Activated CD4-positive, alpha-beta memory T cell treated with anti-CD3 and anti-CD28 coated beads for 36 hours (primary cell): ENCODE measurements at regions not wholly inside any gene's neighbourhood (a gene's known extent, or its start where the extent isn't known, plus 50 kb on each side); places are given as distances from the start of the nearest gene placed in this dataset.

ENCODE experiments used
- CTCF ChIA-PET: fragments of 350-600 bp; sonication (Branson Sonifier 250); formaldehyde crosslinking; loops from one replicate; lab custom pipeline; 2021; ENCODE audit warnings: antibody characterized with exemption, inconsistent platforms; lab: Charles Lee
- POLR2A ChIA-PET: fragments of 350-600 bp; sonication (Branson Sonifier 250); formaldehyde crosslinking; loops from one replicate; lab custom pipeline; 2021; ENCODE audit warnings: antibody characterized with exemption; lab: Charles Lee
- DNase-seq: peaks from one replicate; pipeline ENCODE4 v3.0.0-alpha.2; 2020
- H3K27ac Mint-ChIP-seq: one replicate; pipeline ENCODE4 v1.8.0; 2021; ENCODE audit warnings: mixed read lengths
- H3K27me3 Mint-ChIP-seq: one replicate; pipeline ENCODE4 v1.8.0; 2021; ENCODE audit warnings: mixed read lengths
- H3K36me3 Mint-ChIP-seq: one replicate; pipeline ENCODE4 v1.8.0; 2021; ENCODE audit warnings: mixed read lengths
- H3K4me1 Mint-ChIP-seq: one replicate; pipeline ENCODE4 v1.8.0; 2021; ENCODE audit warnings: low read depth, mixed read lengths
- H3K4me3 Mint-ChIP-seq: one replicate; pipeline ENCODE4 v1.8.0; 2021; ENCODE audit warnings: mild to moderate bottlenecking, mixed read lengths
- H3K9me3 Mint-ChIP-seq: one replicate; pipeline ENCODE4 v1.8.0; 2021; ENCODE audit warnings: mixed read lengths
- intact Hi-C: fragments of 100-400 bp; cut with micrococcal nuclease; formaldehyde crosslinking; loops from one replicate; pipeline ENCODE4 v1.15.1; 2023

DNA sequence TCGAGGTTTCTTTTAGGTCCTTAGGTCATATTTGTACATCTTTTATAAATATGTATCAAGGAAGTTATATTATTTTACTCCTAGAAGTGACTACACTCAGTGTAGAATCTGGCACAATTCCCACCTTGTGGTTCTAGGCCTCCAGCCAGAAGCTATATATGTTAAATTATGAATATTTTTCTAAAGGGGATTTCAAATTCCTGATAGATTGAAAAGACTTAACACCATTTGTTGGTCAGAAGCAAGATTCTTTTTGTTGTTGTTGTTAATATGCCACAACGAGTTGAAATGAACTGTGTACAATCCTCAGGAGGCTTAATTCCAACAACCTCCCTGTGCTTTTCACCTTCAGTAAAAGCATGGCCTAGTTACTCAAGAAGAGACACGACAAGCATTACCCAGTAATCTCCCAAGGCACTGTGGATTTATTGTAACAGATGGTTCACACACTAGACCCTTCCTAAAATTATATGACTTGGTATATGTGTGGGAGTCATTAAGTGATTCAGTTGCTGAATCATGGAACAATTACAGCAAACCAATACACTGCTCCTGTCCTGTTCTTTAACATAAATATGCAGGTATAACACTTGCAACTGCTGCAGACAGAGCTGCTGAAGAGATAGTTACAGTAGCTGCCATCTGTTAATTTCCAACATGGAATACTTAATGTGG lies 964.4 kb upstream of the GOT2 start:
- Mint-ChIP-seq H3K36me3 (no peaks in the 10 kb centered on the region), H3K9me3 (peaks cover 20% of the 10 kb centered on the region), H3K4me1 (no peaks in the 10 kb centered on the region), H3K4me3 (no peak overlapping the region), H3K27ac (no peak overlapping the region), H3K27me3 (no peaks in the 10 kb centered on the region)
- intact Hi-C loops = no loop called here
- ChIA-PET POLR2A (no interaction called here), CTCF (no interaction called here)
- DNase-seq = no peak

DNA sequence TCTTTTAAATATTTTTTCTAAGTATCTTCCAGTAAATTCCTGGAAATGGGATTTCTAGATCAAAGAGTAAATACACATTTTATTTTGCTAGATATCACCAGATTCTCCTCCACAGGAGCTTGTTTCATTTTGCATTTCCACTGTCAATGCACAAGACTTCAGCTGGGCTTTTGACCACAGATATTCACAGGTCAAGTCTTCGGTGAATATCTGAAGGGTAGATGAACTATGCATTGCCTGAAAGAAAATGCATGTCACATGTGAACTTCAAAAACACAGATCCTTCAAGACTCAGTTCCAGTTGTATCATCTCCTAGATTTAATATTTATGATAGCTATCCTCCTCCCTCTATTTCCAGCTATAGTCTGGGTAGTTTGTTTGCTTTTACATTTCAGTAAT lies 963.6 kb upstream of the GOT2 start:
- Mint-ChIP-seq H3K36me3 (no peaks in the 10 kb centered on the region), H3K9me3 (peaks cover 18% of the 10 kb centered on the region), H3K27ac (no peak overlapping the region), H3K4me1 (no peaks in the 10 kb centered on the region), H3K27me3 (no peaks in the 10 kb centered on the region), H3K4me3 (no peak overlapping the region)
- DNase-seq = no peak
- intact Hi-C loops = no loop called here
- POLR2A ChIA-PET = no interaction called here
- CTCF ChIA-PET = no interaction called here

DNA sequence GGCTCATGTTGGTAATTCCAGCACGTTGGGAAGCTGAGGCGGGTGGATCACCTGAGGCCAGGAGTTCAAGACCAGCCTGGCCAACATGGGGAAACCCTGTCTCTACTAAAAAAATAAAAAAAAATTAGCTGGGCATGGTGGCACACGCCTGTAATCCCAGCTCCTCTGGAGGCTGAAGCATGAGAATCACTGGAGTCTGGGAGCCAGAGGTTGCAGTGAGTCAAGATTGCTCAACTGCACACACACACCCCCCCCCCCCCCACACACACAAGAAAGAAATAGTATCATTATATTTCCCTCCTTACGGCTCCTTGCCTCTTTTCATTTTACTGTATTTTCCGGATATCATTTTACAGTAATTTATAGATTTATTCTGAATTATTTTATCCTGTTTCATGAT lies 963.1 kb upstream of the GOT2 start:
- DNase-seq = no peak
- POLR2A ChIA-PET = no interaction called here
- Mint-ChIP-seq H3K4me3 (no peak overlapping the region), H3K27me3 (no peaks in the 10 kb centered on the region), H3K9me3 (peaks cover 16% of the 10 kb centered on the region), H3K36me3 (no peaks in the 10 kb centered on the region), H3K4me1 (no peaks in the 10 kb centered on the region), H3K27ac (no peak overlapping the region)
- CTCF ChIA-PET = no interaction called here
- intact Hi-C loops = no loop called here

DNA sequence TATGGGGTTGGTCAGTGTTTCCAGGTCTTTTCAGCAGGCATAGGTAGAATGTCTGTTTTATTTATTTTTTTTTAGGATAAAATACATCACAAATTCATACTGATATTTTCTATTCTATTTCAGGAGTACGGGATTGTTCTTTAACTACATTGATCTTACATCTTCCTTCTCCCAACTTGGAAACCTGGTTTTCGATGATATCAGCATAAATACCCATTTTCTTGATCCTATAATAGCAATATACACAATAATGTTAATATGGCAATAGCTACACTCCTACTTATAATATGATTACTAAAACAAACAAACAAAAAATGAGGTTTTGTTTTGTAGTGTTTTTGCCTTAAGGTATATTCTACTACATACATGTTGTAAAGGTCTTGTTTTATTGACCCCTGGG lies 962.4 kb upstream of the GOT2 start:
- CTCF ChIA-PET = no interaction called here
- DNase-seq = no peak
- intact Hi-C loops = no loop called here

DNA sequence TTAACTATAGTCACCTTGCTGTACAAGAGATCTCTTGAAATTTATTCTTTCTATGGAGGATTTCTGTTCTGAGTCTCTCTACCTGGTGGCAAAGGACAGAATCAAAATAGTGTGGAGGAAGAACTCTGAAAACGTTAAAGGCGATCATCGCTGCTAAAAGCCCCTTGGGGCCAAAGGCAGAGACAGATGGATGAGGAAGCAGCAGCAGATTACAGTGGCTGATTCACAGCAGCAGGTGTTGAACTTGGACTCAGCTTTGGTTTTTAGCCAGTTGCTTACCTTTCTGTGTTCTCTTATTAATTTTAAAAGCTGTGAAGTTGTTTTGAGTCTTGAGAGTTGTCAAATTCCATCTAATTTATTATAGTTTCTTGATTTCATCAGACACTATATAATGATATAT lies 956.1 kb upstream of the GOT2 start:
- ChIA-PET POLR2A (no interaction called here), CTCF (no interaction called here)
- Mint-ChIP-seq H3K36me3 (no peaks in the 10 kb centered on the region), H3K4me1 (no peaks in the 10 kb centered on the region), H3K27ac (no peak overlapping the region), H3K9me3 (peaks cover 34% of the 10 kb centered on the region), H3K4me3 (no peak overlapping the region), H3K27me3 (no peaks in the 10 kb centered on the region)
- no peak for DNase-seq
- intact Hi-C loops = no loop called here

More for the DNA sequence above, 962.4 kb upstream of the GOT2 start:
- H3K36me3 Mint-ChIP-seq = no peaks in the 10 kb centered on the region
- H3K27ac Mint-ChIP-seq = no peak overlapping the region
- POLR2A ChIA-PET = no interaction called here
- H3K9me3 Mint-ChIP-seq = peaks cover 15% of the 10 kb centered on the region
- H3K27me3 Mint-ChIP-seq = no peaks in the 10 kb centered on the region
- no peaks in the 10 kb centered on the region for H3K4me1 Mint-ChIP-seq
- H3K4me3 Mint-ChIP-seq = no peak overlapping the region

DNA sequence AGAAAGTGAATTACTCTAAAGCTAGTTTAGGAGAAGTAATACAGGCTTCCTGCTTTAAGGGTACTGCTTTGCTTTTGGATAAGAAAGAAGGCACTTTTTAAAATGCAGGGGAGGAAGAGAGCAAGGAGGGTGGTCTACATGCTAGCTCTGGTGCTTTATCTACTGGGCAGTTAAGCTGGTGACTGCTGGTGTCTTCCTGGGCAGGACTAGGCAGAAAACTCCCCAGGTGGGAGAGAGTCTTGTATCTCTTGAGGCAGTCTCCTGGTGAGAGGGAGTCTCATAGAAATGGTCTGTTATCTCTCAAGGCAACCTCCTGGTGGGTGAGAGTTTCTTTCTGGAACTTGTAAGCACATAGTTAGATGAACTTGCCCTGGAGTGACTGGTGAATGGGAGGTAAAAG lies 953.9 kb upstream of the GOT2 start:
- no peak for DNase-seq
- Mint-ChIP-seq H3K27me3 (no peaks in the 10 kb centered on the region), H3K4me1 (no peaks in the 10 kb centered on the region), H3K36me3 (no peaks in the 10 kb centered on the region), H3K4me3 (no peak overlapping the region), H3K27ac (no peak overlapping the region), H3K9me3 (peaks cover 33% of the 10 kb centered on the region)
- CTCF ChIA-PET = no interaction called here
- intact Hi-C loops = no loop called here
- POLR2A ChIA-PET = no interaction called here

DNA sequence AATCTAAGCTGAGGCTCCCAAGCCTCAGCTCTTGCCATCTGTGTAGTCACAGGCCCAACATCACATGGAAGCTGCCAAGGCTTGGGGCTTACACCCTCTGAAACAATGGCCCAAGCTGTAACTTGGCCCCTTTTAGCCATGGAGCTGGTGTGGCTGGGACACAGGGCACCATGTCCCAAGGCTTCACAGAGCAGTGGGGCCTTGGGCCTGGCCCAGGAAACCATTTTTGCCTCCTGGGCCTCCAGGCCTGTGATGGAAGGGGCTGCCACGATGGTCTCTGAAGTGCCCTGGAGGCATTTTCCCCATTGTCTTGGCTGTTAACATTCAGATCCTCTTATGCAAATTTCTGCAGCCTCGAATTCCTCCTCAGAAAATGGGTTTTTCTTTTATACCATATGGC lies 952.3 kb upstream of the GOT2 start:
- H3K4me1 Mint-ChIP-seq = no peaks in the 10 kb centered on the region
- H3K4me3 Mint-ChIP-seq = no peak overlapping the region
- no peaks in the 10 kb centered on the region for H3K36me3 Mint-ChIP-seq
- DNase-seq = no peak
- ChIA-PET POLR2A (no interaction called here), CTCF (no interaction called here)
- no peaks in the 10 kb centered on the region for H3K27me3 Mint-ChIP-seq
- H3K9me3 Mint-ChIP-seq = peaks cover 34% of the 10 kb centered on the region
- H3K27ac Mint-ChIP-seq = no peak overlapping the region
- intact Hi-C loops = no loop called here

DNA sequence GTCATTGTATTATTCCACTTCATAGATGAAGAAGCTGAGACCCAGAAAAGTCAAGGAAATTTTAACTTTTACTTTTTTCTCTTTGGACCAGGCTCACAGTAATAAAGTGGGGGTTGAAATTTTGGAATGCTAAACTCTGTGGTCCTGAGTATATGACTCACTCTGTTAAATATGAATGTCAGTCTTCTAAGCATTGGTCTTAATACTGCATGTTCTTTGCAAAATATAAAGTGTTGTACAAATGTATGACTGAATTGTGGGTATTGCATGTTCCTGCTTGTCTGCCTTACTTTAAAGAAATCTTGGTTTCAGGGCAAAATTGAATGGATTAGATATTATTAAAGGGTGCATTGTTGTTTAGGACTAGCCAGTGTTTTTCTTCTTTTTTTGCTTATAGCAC lies 950.8 kb upstream of the GOT2 start:
- H3K4me1 Mint-ChIP-seq = no peaks in the 10 kb centered on the region
- intact Hi-C loops = no loop called here
- H3K4me3 Mint-ChIP-seq = no peak overlapping the region
- H3K9me3 Mint-ChIP-seq = peaks cover 33% of the 10 kb centered on the region
- H3K36me3 Mint-ChIP-seq = no peaks in the 10 kb centered on the region
- no peaks in the 10 kb centered on the region for H3K27me3 Mint-ChIP-seq
- H3K27ac Mint-ChIP-seq = no peak overlapping the region
- CTCF ChIA-PET = no interaction called here
- no peak for DNase-seq
- POLR2A ChIA-PET = no interaction called here

DNA sequence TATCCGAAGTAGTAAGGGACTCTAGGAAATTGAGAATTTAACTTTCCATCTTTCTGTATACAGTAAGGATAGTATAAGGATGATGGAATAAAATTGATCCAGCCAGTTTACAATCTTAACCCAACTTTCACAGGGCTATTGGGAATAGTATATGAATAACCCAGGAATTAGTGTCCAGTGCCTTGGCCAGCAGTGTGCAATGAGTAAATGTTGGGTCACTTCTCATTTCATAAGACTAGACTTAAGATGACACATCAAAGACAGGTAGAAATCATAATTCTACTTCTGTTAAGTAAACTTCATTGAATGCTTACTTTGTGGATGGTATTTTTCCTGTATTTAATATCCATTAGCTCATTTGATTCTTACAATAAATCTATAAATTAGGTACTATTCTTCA lies 949.6 kb upstream of the GOT2 start:
- peaks cover 37% of the 10 kb centered on the region for H3K9me3 Mint-ChIP-seq
- POLR2A ChIA-PET = no interaction called here
- intact Hi-C loops = no loop called here
- H3K27ac Mint-ChIP-seq = no peak overlapping the region
- CTCF ChIA-PET = no interaction called here
- no peaks in the 10 kb centered on the region for H3K27me3 Mint-ChIP-seq
- DNase-seq = no peak
- no peaks in the 10 kb centered on the region for H3K4me1 Mint-ChIP-seq
- no peaks in the 10 kb centered on the region for H3K36me3 Mint-ChIP-seq
- no peak overlapping the region for H3K4me3 Mint-ChIP-seq

DNA sequence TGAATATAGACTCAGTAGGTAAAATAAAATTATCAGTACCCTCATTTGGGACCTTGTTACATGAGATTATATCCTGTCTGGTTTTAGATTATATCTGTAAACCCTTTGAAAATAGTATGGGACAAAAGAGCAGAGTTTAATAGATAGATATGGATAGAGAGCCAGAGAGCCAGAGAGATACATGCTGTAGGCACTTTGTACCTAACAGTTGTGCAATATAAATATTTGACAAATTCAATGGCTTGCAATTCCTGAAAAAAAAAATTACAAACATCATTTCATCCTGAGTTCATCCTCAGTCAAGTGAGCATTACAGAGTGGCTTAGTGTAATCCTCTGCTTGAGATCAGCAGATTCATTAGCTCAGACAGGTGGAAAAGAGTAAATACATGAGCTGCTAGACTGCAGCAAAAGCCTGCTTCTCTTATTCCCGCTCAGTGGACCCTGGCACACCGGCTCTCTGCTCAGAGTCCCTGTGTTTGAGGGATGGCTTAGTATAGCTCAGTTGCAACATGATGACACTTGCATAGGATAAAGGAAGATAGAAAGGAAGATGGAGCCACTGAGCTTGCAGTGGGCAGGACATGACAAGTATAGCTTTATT lies 931.6 kb upstream of the GOT2 start:
- Mint-ChIP-seq H3K4me3 (no peak overlapping the region), H3K36me3 (no peaks in the 10 kb centered on the region), H3K4me1 (no peaks in the 10 kb centered on the region), H3K27ac (no peak overlapping the region), H3K9me3 (peaks cover 22% of the 10 kb centered on the region), H3K27me3 (no peaks in the 10 kb centered on the region)
- ChIA-PET CTCF (no interaction called here), POLR2A (interaction anchor here (0.5 to 0.7 kb wide), 2 partner anchors 17 to 30 kb away, joined by 3 read pairs; no protein-coding TSS in a partner anchor)
- no peak for DNase-seq
- intact Hi-C loops = no loop called here

DNA sequence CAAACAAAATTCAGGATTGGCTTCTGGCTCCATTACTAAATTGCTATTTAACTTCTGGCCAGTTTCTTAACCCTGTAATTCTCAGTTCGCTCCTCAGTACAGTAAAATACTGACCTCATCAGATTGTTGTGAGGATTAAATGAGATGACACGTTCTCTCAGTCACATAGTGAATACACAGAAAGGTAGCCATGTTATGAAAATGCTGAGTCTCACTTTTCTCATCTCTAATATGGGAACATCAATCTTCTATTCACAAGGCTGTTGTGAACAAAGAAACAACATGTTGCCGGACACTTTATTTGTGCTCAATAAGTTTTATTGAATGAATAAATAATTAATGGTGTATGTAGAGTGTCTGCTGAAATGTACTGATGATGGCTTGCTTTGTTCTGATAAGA lies 924.5 kb upstream of the GOT2 start:
- no peaks in the 10 kb centered on the region for H3K27me3 Mint-ChIP-seq
- DNase-seq = no peak
- no peaks in the 10 kb centered on the region for H3K4me1 Mint-ChIP-seq
- no peak overlapping the region for H3K4me3 Mint-ChIP-seq
- H3K9me3 Mint-ChIP-seq = peaks cover 17% of the 10 kb centered on the region
- POLR2A ChIA-PET = no interaction called here
- intact Hi-C loops = no loop called here
- CTCF ChIA-PET = no interaction called here
- H3K36me3 Mint-ChIP-seq = no peaks in the 10 kb centered on the region
- H3K27ac Mint-ChIP-seq = no peak overlapping the region

DNA sequence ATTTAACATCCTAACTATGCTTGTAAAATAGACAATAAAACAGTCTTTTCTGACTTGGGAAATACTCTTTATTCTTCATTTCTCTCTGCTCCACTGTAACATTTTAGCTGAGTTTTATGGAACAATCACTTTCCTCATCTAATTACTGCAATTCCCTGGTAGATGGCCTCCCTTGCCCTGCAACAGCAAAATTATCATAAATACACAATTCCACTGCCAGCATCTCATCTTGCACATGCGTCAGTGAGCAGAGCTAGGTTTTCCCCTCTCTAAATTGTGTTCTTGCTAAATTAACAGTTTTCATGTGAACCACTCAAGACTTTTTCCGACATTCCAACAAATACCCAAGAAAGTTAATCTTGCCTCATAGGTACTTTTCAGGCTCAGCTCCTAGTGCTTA lies 920.9 kb upstream of the GOT2 start:
- H3K9me3 Mint-ChIP-seq = peaks cover 26% of the 10 kb centered on the region
- ChIA-PET CTCF (no interaction called here), POLR2A (no interaction called here)
- no peaks in the 10 kb centered on the region for H3K27me3 Mint-ChIP-seq
- no peak for DNase-seq
- H3K27ac Mint-ChIP-seq = no peak overlapping the region
- no peaks in the 10 kb centered on the region for H3K36me3 Mint-ChIP-seq
- H3K4me1 Mint-ChIP-seq = no peaks in the 10 kb centered on the region
- no peak overlapping the region for H3K4me3 Mint-ChIP-seq
- intact Hi-C loops = no loop called here

DNA sequence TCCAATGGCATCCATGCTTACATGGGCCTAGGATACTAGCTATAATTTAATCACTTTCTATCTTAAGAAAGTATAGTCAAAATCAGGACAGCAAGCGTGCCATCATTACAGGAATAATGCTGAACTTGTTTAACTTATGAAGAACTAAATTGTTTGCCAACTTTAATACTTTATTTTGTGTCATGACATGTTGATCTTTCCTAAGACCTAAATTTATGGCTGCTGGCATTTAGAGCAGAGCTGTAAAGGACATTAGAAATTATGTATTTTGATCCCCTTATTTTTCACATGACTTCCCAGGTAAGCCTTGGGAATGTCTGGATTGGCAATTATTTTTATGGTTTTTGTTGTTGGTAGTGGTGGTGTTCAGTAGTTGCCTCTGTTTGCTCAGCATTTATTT lies 920.3 kb upstream of the GOT2 start:
- Mint-ChIP-seq H3K9me3 (peaks cover 30% of the 10 kb centered on the region), H3K27me3 (no peaks in the 10 kb centered on the region), H3K36me3 (no peaks in the 10 kb centered on the region), H3K27ac (no peak overlapping the region), H3K4me3 (no peak overlapping the region), H3K4me1 (no peaks in the 10 kb centered on the region)
- ChIA-PET CTCF (no interaction called here), POLR2A (no interaction called here)
- DNase-seq = no peak
- intact Hi-C loops = no loop called here
